Ishikawa (cell line): ENCODE measurements at regions not wholly inside any gene's neighbourhood (a gene's known extent, or its start where the extent isn't known, plus 50 kb on each side); places are given as distances from the start of the nearest gene placed in this dataset.

Experiments
- CEBPB ChIP-seq: IDR thresholded peaks from 2 replicates; pipeline ENCODE4 v1.6.1; 2012
- CREB1 ChIP-seq: IDR thresholded peaks from 2 replicates; pipeline ENCODE4 v1.6.1; 2012; ENCODE audit warnings: low read depth
- EGR1 ChIP-seq: IDR thresholded peaks from 2 replicates; pipeline ENCODE4 v1.6.1; 2012
- EP300 ChIP-seq: IDR thresholded peaks from 2 replicates; pipeline ENCODE4 v1.6.1; 2012; ENCODE audit warnings: borderline replicate concordance
- FOXM1 ChIP-seq: IDR thresholded peaks from 2 replicates; pipeline ENCODE4 v1.6.1; 2012; ENCODE audit warnings: low read depth, borderline replicate concordance
- NFIC ChIP-seq: IDR thresholded peaks from 2 replicates; pipeline ENCODE4 v1.6.1; 2012
- RAD21 ChIP-seq: IDR thresholded peaks from 2 replicates; pipeline ENCODE4 v1.6.1; 2012; ENCODE audit warnings: low read depth
- TAF1 ChIP-seq: IDR thresholded peaks from 2 replicates; pipeline ENCODE4 v1.6.1; 2012; ENCODE audit warnings: low read depth, mild to moderate bottlenecking
- TCF12 ChIP-seq: IDR thresholded peaks from 2 replicates; pipeline ENCODE4 v1.6.1; 2012; ENCODE audit warnings: low read depth
- TEAD4 ChIP-seq: IDR thresholded peaks from 2 replicates; pipeline ENCODE4 v1.6.1; 2012
- YY1 ChIP-seq: IDR thresholded peaks from 2 replicates; pipeline ENCODE4 v1.6.1; 2012; ENCODE audit warnings: low read depth
- ZBTB7A ChIP-seq: IDR thresholded peaks from 2 replicates; pipeline ENCODE4 v1.6.1; 2012; ENCODE audit warnings: low read depth
- TF ChIP-seq, protein P1 (sequence below): IDR thresholded peaks from 2 replicates; pipeline ENCODE4 v1.6.1; 2012
- TF ChIP-seq, protein P2 (sequence below): IDR thresholded peaks from 2 replicates; pipeline ENCODE4 v1.6.1; 2012
- TF ChIP-seq, protein P3 (sequence below): IDR thresholded peaks from 2 replicates; pipeline ENCODE4 v1.6.1; 2012; ENCODE audit warnings: low read depth, mild to moderate bottlenecking

DNA sequence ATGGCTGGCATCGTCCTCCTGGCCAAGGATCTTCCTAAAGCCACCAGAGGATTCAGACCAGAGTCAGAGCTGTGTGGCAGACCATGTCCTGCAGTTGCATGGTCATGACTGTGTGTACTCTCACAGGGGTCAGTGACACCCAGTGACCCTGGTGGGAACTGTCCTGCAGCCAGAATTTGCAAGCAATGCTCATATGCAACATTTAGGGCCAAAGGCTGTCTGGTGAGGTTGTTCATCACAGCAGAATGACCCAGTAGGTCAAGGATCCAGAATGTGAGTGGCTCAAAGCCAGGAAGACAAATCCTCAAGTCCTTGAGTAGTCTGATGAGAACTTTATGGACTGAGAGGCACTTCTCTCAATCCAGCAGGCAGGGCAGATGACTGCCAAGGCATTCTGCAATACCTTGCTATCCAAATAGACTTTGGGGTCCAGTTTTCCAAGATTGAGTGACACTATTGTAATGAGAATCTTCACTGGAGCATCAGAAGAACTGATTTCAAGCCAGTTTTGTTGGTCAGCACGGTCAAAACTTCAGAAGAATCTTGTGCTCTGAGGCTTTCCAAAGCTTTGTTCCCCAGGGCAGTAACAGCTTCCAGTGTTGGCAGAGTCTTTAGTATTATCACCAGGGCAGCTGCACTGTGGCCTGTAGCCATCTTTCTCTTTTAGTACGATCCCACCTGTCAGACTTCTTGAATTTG, 122.0 kb downstream of the PTCSC3 start:
- TF ChIP-seq, protein P1, sequence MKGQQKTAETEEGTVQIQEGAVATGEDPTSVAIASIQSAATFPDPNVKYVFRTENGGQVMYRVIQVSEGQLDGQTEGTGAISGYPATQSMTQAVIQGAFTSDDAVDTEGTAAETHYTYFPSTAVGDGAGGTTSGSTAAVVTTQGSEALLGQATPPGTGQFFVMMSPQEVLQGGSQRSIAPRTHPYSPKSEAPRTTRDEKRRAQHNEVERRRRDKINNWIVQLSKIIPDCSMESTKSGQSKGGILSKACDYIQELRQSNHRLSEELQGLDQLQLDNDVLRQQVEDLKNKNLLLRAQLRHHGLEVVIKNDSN, result no peak
- no peak for TF ChIP-seq FOXM1
- TF ChIP-seq, protein P2, sequence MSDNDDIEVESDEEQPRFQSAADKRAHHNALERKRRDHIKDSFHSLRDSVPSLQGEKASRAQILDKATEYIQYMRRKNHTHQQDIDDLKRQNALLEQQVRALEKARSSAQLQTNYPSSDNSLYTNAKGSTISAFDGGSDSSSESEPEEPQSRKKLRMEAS, result no peak
- TF ChIP-seq NFIC, result no peak
- TF ChIP-seq, protein P3, sequence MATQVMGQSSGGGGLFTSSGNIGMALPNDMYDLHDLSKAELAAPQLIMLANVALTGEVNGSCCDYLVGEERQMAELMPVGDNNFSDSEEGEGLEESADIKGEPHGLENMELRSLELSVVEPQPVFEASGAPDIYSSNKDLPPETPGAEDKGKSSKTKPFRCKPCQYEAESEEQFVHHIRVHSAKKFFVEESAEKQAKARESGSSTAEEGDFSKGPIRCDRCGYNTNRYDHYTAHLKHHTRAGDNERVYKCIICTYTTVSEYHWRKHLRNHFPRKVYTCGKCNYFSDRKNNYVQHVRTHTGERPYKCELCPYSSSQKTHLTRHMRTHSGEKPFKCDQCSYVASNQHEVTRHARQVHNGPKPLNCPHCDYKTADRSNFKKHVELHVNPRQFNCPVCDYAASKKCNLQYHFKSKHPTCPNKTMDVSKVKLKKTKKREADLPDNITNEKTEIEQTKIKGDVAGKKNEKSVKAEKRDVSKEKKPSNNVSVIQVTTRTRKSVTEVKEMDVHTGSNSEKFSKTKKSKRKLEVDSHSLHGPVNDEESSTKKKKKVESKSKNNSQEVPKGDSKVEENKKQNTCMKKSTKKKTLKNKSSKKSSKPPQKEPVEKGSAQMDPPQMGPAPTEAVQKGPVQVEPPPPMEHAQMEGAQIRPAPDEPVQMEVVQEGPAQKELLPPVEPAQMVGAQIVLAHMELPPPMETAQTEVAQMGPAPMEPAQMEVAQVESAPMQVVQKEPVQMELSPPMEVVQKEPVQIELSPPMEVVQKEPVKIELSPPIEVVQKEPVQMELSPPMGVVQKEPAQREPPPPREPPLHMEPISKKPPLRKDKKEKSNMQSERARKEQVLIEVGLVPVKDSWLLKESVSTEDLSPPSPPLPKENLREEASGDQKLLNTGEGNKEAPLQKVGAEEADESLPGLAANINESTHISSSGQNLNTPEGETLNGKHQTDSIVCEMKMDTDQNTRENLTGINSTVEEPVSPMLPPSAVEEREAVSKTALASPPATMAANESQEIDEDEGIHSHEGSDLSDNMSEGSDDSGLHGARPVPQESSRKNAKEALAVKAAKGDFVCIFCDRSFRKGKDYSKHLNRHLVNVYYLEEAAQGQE, result no peak
- TF ChIP-seq EP300, result no peak
- no peak for TF ChIP-seq RAD21
- no peak for TF ChIP-seq ZBTB7A
- TF ChIP-seq YY1, result no peak
- no peak for TF ChIP-seq TCF12
- TF ChIP-seq TAF1, result no peak
- no peak for TF ChIP-seq EGR1

DNA sequence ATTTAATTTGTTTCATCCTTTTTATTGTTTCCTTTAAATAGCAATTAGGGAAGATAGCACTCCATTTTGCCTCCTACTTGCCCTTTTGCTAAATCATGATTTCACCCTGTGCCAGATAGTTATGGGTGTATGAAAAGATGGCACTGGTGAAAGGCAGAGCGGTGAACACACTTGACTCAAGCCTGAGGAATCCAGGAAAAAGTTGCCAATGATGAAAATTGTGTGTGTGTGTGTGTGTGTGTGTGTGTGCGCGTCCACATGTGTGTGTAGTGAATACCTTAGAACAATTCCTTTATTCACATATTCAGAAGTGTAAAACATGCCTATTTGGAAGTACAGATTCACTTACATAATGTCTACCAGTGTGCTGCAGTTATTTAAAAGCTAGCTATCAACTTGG, 123.8 kb downstream of the PTCSC3 start:
- TF ChIP-seq EP300 (no peak), RAD21 (no peak), YY1 (no peak), FOXM1 (no peak), TAF1 (no peak), EGR1 (no peak), TEAD4 (no peak), CEBPB (no peak), ZBTB7A (no peak), TCF12 (no peak), NFIC (no peak), CREB1 (no peak)
- TF ChIP-seq, protein P2, result no peak
- TF ChIP-seq, protein P3, result no peak
- TF ChIP-seq, protein P1, result no peak

DNA sequence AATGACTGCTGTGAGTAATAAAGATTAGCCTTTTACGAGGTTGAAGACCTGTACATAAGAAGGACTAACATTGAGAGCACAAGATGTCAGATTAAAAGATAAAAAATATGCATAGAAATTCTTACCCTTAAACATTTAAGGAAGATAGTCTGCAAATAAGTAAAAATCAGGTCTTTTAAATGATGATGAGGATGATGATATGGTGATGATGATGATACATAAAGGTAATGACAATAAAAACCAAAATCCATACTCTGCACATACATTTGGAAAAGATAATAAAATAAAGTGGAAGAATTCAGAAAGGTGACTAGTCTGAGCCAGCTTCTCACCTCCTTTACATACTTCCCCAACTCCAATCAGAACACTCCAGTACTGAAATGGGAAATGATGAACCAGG, 124.5 kb downstream of the PTCSC3 start:
- TF ChIP-seq YY1 (no peak), TCF12 (no peak), TEAD4 (no peak), RAD21 (no peak), EP300 (no peak), ZBTB7A (no peak), TAF1 (no peak), CREB1 (no peak)
- TF ChIP-seq, protein P3, result no peak
- TF ChIP-seq, protein P2, result no peak

DNA sequence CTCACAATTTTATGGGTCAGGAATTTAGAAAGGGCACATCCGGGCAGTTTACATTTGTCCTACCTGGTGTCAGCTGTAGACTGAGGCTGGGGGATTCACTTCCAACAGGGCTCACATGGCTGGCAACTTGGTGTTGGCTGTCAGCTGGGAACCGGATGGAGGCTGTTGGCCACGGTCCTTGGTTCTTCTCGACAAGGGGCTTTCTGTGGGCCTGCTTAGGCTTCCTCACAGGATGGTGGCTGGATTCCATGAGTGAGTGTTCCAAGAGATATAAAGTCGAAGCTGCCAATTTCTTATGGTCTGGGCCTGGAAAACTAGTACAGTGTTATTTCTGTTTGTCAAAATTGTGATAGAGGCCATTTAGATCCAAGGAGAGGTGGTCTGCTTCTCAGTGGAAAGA, 127.9 kb downstream of the PTCSC3 start:
- TF ChIP-seq TEAD4, result no peak
- TF ChIP-seq TAF1, result no peak
- no peak for TF ChIP-seq NFIC
- TF ChIP-seq, protein P2, result no peak
- TF ChIP-seq CEBPB, result no peak
- no peak for TF ChIP-seq YY1
